ENCODE measurements at regions not wholly inside any gene's neighbourhood (a gene's known extent, or its start where the extent isn't known, plus 50 kb on each side); places are given as distances from the start of the nearest gene placed in this dataset.

- TF ChIP-seq KDM1A (IDR thresholded peaks at IDR 0.05; ENCODE audit: borderline replicate concordance, low read length) (no peak), USF2 (IDR thresholded peaks at IDR 0.05; ENCODE audit: low read length) (no peak)
Measured at GRCh38 chr20:60629206-60629605, 622.9 kb upstream of the CDH4 start.

Measured in H1 (cell line).